Fibroblast of skin of abdomen (primary cell): ENCODE measurements at regions not wholly inside any gene's neighbourhood (a gene's known extent, or its start where the extent isn't known, plus 50 kb on each side); places are given as distances from the start of the nearest gene placed in this dataset.
A peak's percentile ranks its signal among the peaks of the same experiment; 100 is the strongest.
"Not testable (repeated sequence)": the region's sequence is repeated elsewhere in the genome, so short reads cannot be mapped to it uniquely, and the experiment has no call there.

ENCODE experiments used
- DNase-seq: peaks from one replicate; pipeline ENCODE4 v3.0.0-alpha.2; 2013

DNA sequence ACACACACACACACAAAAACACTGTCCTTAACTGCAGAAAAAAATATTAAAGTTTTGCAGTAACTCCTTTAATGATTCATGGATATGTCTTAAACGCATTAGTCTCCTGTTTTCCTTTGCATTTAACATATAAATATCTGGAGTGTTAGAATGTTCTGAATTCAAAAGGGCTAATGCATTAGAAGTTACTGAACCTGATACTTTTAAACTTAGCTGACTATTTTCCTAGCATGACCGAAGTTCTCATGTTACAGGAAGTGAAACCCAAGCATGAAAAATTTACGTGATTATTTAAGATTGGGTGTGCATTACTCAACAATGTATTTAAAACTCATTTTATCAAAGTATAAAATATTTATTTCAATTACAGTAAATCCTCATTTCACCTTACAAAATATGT, 791.2 kb downstream of the FLRT2 start:
- no peak for DNase-seq

DNA sequence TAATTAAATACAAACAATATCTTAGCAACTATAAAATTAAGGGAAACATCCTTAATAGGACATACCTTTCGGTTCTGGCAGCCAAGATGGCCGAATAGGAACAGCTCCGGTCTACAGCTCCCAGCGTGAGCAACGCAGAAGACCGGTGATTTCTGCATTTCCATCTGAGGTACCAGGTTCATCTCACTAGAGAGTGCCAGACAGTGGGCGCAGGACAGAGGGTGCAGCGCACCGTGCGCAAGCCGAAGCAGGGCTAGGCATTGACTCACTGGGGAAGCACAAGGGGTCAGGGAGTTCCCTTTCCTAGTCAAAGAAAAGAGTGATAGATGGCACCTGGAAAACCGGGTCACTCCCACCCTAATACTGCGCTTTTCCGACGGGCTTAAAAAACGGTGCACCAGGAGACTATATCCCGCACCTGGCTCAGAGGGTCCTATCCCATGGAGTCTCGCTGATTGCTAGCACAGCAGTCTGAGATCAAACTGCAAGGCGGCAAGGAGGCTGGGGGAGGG, 782.3 kb downstream of the FLRT2 start:
- DNase-seq, result not testable (repeated sequence)

DNA sequence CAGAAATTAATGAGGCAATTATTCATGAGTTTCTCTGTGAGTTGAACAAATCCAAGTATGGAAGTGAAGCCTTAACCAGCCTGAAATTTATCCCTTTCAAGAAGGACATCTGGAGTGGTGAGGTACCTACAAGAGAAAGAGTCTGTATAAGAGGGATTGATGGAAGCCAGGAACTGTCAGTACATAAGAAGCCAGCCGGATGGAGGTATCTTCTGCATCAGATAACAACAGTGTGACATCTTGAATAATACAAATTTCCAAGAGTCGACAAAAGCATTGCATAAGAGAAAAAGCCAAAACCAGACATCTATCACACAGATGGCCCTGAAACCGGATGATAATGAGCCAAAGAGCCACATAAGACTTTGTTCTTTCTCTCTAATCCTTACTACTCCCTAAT, 781.2 kb downstream of the FLRT2 start:
- no peak for DNase-seq

DNA sequence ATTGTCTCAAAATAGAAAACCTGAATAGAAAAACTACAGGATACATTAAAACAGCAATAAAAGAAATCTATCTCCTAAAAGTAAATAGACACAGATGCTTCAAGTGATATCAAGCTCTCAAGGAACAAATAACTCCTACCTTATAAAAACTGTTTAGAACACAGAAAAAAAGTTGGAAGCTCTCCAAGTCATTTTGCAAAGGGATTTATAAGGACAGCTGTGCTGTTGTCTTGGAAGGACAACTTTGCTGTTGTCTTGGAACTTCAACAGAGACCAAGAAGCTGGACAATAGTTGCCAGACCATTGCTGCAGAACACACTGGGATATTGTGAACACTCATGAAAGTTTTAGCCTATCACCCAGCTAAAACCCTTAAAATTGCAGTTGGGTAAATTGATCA, 780.7 kb downstream of the FLRT2 start:
- no peak for DNase-seq

DNA sequence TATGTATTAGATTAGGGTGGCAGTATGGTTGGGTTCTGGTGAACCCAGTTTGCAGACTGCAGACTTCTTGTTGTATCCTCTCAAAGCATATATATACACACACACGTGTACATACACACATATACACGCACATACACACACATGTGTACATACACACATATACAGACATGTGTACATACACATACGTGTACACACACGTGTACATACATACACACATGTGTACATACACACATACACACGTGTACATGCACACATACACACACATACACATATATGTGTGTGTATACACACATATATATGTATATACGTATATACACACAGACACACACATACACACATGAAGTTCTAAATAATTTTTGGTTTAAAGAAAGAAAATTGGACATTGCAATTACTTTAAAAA, 780.2 kb downstream of the FLRT2 start:
- DNase-seq, result no peak

DNA sequence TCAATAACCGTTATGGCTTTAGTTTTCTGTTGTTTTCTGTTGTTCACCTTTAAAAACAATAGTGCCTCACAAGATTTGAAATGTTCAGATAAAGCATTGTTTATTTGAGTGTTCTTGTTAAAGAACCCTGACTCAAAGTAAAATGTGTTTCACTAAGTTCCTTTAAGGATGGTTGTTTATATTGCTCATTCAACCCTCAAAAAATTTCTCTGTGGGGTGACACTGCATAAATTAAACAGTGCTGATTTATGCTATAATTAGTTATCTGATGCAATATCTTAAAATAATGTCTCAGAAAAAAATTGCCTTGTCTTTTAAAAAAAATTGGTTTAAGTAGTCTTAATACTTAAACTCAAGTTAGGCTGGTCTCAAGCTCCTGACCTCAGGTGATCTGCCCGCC, 775.1 kb downstream of the FLRT2 start:
- peak; percentile 44 for DNase-seq

DNA sequence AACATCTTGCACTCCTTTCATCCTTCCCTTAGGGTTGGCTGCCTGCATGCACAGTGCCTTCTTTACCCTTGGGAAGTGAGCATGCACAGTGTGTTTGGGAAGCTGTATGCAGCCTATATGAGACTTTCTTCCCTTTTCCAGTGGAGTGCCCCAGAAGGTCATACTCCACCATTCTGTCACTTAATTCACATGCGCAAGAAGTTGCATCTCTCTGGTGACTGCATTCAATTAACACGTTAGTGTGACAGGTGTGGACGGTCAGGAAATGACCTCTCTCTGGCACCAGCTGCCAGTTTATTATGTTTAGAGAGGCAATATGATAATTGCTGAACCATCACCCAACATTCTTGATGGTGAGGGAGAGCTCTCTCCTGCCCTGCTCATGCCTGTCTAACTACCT, 770.0 kb downstream of the FLRT2 start:
- no peak for DNase-seq

DNA sequence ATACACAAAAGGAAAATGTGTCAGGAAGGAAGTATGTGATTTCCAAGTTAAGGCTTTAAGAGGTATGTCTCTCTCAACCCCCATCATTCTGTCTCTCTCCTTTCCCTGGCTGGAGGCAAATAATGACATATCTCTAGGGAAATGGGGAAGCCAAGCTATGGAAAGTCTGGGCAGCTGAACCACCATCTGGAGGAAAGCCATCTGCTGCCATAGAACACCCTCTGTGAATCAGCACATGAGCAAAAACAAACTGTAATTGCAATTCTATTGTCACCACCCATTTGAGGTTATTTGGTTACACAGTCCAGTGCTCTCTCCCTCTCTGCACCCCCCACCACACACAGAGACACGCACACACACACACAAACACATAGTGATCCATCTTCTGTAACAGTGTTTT, 766.2 kb downstream of the FLRT2 start:
- peak; percentile 97 for DNase-seq

DNA sequence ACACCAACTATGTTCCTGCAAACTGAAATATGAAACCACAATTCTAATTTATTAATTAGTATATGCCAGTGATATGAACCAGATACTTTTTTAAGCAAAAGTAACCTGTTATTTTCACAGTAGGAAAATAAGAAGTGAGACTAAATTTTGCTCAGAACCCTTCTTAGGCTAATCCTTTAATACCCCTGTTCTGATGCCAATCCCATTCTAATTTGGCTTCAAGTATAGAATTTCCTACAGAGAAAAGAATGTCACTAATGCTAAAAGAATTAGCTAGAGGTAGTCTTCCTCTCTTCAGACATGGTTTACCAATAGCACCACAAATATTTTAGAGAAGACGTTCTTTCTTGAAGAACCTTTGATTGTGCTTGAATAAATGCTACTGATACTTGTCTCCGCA, 758.4 kb downstream of the FLRT2 start:
- no peak for DNase-seq

DNA sequence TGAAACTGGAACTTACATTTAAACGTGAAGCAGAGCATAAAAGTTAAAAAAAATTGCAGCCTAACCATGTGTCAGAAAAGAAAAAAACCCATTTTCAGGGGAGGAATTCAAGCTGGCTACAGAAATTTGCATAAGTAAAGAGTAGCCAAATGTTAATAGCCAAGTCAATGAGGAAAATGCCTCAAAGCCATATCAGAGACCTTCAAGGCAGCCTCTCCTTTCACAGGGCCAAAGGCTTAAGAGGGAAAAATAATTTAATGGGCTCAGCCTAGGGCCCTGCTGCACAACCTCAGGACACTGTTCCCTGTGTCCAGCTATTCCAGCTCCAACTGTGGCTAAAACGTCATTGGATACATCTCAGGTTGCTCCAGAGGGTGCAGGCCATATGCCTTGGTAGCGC, 749.5 kb downstream of the FLRT2 start:
- DNase-seq, result no peak

DNA sequence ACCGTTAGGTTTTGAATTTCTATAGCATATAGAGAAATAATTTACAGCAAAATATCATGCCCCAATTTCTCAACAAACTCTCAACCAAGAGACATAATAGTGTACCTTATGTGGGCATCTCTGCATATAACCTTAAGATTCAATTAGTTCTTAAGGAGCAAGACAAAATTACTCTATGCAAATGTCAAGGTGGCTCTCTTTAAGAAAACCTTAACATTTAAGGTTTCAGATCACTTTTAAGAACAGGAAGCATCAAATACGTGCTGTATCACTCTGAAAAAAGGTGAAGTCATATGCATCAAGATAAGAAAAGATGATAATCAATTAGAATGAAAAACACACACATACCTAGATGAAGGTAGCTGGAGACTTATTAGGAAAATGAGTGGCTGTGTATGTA, 728.0 kb downstream of the FLRT2 start:
- no peak for DNase-seq

DNA sequence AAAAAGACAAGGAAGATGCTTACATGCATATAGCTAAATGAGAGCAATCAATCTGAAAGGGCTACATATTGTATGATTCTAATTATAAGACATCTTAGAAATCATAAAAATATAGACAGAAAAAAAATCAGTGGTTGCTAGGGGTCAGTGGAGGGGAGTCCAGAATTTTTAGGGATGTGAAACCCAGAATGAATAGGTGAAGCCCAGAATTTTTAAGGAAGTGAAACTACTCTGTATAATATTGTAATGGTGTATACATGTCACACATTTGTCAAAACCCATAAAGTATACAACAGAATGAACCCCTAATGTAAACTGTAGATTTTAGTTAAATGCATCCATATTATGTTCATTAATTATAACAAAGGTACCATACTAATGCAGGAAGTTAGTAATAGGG, 713.2 kb downstream of the FLRT2 start:
- DNase-seq, result no peak

DNA sequence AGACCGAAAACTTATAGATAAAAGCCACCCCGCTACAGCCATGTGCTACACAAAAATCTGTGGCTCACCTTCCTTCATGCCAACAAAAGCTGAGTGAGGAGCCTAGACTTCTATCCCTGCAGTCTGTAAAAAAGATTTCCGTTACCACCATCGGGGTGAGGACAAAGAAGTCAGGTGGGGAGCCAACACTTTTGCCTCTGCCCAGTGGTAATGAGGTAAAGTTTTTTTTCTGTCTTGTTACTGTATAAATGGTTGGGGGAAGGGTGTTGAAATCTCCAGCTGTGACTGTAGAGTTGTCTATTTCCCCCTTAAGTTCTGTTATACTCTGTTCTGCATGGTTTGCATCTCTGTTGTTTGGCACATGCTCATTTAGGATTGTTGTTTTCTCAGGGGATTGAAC, 707.8 kb downstream of the FLRT2 start:
- no peak for DNase-seq

DNA sequence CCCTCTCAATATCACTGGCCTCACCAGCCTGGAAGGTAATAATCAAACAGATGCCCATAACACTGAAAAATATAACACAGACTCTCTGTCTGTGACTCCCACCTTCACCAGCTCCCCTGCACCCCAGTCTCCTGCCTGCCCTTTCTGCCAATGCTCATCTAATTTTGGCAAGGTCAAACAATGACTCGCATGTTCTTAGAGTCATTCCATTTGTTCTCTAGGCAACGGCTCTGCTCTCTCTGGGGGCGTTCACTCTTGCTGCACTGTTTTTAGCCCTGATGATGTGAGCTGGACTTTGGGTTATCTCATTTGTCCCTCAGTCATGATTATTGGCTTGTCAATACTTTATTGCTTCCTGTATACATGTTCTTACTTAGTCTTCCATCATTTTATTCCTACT, 691.8 kb downstream of the FLRT2 start:
- peak; percentile 19 for DNase-seq

DNA sequence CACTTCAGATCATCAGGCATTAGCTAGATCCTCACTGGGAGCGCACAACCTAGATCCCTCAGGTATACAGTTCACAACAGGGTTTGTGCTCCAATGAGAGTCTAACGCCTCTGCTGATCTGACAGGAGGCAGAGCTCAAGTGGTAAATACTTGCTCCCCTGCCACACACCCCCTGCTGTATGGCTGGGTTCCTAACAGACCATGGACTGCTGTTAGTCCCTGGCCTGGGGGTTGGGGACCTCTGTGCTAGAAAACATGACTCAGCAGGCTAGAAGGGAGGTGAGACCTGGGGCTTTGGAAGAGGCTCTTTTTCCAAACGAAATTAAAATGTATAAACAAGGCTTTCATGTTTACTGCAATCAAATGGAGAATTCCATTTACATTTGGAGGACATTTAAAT, 691.1 kb downstream of the FLRT2 start:
- peak; percentile 32 for DNase-seq

DNA sequence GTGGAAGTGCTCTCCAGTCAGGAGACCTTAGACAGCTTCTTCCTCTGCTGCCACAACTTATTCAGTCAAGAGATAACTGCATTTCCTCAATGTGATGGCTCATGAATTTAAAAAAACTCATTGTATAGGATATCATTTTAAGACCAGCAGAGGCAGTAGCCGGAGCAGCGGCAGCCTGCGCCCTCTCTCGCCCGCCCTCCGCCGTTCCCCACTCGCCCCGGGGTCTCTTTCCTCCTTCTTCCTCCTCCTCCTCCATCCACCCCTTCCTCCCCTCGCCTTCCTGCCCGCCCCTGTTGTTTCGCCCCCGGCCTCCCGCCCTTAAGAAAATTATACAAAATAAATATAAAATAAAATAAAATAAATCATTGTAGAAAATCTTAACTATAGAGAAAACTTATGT, 687.6 kb downstream of the FLRT2 start:
- no peak for DNase-seq

DNA sequence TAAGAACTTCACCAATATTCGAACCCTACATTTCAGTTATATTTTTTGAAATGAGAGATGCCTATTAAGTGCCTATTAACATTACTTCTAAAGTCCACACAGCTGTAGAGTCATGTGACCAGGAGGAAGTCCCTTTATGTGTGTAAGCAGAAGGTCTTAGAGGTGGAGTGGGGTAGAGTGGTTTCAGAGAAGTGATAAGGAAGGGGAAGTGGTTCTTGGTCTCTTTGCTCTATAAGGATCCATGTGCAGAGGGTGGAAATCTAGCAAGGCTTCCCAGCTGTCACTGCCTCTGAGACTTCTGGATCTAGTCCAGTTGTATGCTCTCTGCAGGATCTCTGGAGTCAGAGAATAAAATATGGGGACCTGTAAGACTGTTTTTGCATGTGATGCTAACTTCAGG, 673.9 kb downstream of the FLRT2 start:
- DNase-seq, result no peak

DNA sequence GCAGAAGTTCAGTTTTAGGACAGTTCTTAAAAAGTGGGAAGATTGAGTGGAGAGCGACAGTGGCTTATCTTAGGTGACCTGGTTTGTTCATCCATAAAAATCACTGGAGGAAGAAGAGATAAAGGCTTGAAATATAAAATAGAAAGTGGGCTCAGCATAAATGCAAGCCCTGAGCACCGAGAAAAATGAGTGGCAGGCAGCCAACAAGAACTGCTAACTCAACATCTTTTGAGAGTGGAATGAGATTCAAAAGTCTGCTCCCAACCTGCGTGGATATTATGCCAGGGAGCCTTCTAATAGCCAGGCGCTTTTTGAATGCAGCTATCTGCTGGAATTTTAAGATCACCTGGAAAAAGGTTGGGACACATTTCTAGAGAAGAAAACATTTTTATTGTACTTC, 666.5 kb downstream of the FLRT2 start:
- DNase-seq, result peak; percentile 12

DNA sequence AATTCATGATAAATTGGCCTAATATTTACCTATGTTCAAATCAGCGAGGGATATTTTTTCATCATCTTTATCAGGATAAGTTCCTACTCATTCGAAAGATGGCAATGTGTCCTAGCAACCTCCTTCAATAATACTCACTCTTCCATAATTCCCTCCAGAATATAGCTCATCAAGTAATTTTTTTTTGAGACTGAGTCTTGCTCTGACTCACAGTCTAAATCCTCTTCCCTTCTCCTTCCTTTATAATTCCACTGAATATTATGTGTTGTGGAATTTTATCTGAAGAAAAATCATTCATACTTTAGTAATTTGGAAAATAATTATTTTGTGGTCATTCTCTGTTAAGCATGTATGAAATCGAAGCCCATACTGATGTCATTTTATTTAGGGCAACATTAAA, 663.8 kb downstream of the FLRT2 start:
- DNase-seq, result peak; percentile 39

DNA sequence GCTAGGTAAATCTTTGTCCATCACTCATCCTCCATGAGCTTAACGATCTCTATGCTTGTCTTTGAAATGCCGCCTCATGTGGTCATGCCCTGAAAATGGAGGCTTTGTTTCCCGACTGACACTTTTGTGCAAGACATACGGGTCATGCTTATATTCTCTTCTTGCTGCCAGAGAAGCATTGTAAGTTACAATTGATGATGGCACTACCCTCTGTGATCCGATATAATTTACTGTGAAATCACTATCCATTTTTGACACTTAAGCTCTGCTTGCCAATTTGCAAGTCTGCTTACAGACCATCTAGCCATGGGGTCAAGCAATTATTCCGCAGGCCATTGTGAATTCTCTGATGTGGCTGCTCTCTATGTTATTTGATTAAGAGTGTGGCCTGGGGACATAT, 650.0 kb downstream of the FLRT2 start:
- DNase-seq, result no peak

DNA sequence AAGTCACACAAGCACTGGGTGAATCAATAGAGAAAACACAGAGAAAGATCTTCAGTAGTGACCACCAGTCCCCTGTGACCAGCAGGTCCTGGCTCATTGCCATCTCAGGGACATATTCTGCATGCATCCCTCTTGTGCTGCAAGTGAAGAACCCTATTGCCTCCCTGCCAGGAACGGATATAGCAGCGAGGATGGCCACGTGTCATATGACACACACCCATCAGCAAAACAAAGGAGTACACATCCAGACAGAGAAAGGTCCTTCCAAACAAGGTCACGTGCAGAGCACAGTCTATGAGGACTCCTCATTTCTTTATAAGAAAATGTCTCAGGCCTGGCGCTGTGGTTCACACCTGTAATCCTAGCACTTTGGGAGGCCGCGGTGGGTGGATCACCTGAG, 638.4 kb downstream of the FLRT2 start:
- DNase-seq, result no peak

DNA sequence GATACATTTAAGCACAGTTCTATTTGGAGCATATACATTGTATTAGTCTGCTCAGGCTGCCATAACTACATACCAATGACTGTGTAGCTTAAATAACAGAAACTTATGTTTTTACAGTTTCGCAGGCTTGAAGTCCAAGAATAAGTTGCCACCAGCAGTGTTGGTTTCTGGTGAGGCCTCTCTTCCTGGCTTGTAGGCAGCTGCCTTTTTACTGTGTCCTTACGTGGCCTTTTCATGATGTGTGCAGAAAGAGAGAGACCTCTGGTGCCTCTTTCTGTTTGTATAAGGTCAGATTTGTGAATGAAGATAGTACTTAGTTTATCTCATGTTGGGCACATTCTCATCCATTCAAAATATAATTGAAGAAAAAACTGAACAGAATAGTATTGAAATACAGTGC, 636.6 kb downstream of the FLRT2 start:
- no peak for DNase-seq

DNA sequence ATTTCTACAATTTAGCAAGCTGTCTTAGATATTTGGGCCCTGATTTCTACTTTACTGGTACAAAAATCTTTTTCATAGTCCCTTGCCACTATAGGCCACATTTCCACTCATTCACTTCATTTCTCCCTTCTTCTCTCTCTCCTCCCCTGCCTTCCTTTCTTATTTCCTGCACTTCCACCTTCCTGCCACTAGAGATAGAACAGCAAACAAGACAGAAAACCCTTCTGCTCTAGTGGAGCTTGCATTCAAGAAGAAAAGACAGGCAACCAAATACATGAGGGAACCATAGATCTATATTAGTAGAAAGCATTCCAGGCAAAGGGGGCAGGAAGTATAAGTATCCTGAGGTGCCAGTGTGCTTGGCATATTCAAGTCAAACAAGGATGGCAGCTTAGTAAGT, 623.5 kb downstream of the FLRT2 start:
- DNase-seq, result no peak

DNA sequence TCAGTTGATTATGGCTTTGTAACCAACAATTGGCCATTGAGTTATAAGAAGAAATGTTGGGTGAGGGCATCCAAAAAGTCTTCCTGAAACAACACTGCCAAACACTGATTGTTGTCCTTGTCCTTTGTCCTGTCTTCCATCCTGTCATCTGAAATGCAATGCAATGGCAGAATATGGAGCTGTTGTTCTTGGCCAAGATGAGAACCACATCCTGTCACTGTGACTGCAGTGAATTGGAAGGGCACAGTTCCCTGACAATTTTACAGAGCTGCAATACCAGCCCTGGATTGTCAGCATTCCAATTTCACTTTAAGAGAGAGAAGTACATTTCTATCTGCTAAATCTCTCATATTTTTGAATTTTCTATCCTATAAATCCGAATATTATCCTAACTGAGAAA, 613.3 kb downstream of the FLRT2 start:
- DNase-seq, result no peak

DNA sequence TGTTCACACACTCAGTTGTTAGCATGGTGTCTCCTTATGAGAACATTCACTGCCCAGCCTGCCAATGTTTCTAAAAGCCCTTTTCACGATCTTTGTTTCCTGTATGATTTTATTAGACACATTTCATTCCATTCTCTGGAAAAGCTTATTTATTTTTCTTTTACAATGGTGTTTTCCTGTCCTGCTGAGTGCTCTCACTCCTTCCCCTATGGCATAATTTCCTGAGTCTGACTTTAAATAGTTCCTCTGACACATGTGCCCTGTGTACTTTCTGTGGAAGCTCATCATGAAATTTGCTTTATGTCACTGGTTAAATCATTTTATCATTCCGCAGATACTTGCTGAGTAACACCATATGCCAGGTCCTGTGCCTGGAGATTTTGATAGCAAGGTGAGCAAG, 612.0 kb downstream of the FLRT2 start:
- DNase-seq, result no peak

DNA sequence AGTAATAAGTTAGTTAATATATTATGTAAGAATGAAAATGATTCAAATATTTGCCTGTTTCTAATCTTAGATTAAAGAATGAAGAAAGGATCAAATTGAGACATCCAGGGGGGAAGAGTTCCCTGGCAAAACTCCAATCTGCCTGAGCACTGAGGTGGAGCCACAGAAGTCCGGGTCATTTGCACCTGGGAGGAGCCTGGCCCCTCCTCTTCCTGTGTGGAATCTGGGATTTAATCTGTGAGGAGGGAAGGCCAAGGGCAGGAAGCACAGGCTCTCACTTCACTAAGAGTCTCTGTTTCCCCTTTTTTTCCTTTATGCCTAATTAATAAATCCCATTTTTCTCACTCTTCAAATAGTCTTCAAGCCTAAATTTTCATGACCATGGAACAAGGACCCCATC, 599.5 kb downstream of the FLRT2 start:
- no peak for DNase-seq
